HAP-1 (cell line): ENCODE measurements at regions not wholly inside any gene's neighbourhood (a gene's known extent, or its start where the extent isn't known, plus 50 kb on each side); places are given as distances from the start of the nearest gene placed in this dataset.
"Not testable (repeated sequence)": the region's sequence is repeated elsewhere in the genome, so short reads cannot be mapped to it uniquely, and the experiment has no call there.

Experiments
- DNase-seq, 2 experiments: peaks; one replicate each; pipeline ENCODE4 v3.0.0-alpha.2; 2016 to 2020; ENCODE audit warnings: low spot score in 2 of 2
- H3K27me3 ChIP-seq: fragments of 250-450 bp; sonication (Bioruptor Pico); 2 replicates; pipeline ENCODE4 v1.5.1; 2020; ENCODE audit warnings: low read depth, mild to moderate bottlenecking, moderate library complexity
- H3K36me3 ChIP-seq: fragments of 250-450 bp; sonication (Bioruptor Pico); replicated peaks from 2 replicates; pipeline ENCODE4 v1.5.1; 2020; ENCODE audit warnings: mild to moderate bottlenecking
- H3K4me1 ChIP-seq: fragments of 250-450 bp; sonication (Bioruptor Pico); 2 replicates; pipeline ENCODE4 v1.5.1; 2020; ENCODE audit warnings: mild to moderate bottlenecking
- H3K4me3 ChIP-seq: fragments of 250-450 bp; sonication (Bioruptor Pico); 2 replicates; pipeline ENCODE4 v1.5.1; 2020; ENCODE audit warnings: mild to moderate bottlenecking, moderate library complexity
- H3K9me3 ChIP-seq: fragments of 250-450 bp; sonication (Bioruptor Pico); 2 replicates; pipeline ENCODE4 v1.5.1; 2020; ENCODE audit warnings: mild to moderate bottlenecking, moderate library complexity
- in situ Hi-C: fragments of 300-500 bp; cut with MboI; formaldehyde crosslinking; loops from 3 replicates; pipeline ENCODE4 v1.14.3; 2020; ENCODE audit warnings: low sequenced_read_pairs, inconsistent platforms, mixed read lengths

DNA sequence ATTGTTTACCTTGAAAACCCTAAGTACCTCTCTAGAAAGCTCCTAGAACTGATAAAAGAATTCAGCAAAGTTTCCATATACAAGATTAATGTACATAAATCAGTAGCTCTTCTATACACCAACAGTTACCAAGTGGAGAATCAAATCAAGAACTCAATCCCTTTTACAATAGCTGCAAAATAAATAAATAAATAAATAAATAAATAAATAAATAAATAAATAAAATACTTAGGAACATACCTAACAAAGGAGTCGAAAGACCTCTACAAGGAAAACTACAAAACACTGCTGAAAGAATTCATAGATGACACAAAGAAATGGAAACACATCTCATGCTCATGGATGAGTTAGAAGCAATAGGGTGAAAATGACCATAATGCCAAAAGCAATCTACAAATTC is 452.6 kb upstream of the CBLB start:
- DNase-seq, H3K9me3 ChIP-seq, H3K4me3 ChIP-seq, H3K36me3 ChIP-seq, H3K27me3 ChIP-seq, in situ Hi-C loops, H3K4me1 ChIP-seq: not testable (repeated sequence)

GRCh38 chr3:106323586-106323985 is 454.8 kb upstream of the CBLB start:
- no peak for DNase-seq
- H3K4me3 ChIP-seq: no peak overlapping the region
- in situ Hi-C loops: no loop called here
- no peaks in the 10 kb centered on the region for H3K9me3 ChIP-seq
- H3K36me3 ChIP-seq: no peaks in the 10 kb centered on the region
- H3K4me1 ChIP-seq: no peaks in the 10 kb centered on the region
- no peaks in the 10 kb centered on the region for H3K27me3 ChIP-seq

DNA sequence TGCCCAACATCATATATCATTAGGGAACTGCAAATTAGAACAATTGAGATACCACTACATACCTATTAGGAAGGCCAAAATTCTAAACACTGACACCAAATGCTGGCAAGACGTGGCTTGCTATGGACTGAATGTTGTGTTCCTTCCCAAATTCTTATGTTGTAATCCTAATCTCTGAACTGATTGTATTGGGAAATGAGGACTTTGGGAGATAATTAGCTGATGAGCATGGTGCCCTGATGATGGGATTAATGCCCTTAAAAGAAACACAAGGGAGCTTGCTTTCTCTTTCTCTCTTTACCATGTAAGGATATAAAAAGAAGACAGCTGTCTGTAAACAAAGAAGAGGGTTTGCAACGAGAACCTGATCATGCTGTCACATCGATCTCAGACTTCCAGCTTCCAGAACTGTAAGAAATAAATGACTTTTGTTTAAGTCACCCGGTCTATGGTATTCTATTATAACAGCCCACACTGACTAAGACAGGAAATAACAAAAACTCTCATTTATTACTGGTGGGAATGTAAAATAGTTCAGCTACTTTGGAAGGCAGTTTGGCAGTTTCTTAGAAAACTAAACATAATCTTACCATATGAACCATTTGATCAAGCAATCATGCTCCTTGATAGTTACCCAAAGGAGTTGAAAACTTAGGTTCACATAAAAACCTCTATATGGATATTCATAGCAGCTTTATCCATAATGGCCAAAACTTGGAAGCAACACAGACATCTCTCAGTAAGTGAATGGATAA is 458.3 kb upstream of the CBLB start:
- DNase-seq: no peak

DNA sequence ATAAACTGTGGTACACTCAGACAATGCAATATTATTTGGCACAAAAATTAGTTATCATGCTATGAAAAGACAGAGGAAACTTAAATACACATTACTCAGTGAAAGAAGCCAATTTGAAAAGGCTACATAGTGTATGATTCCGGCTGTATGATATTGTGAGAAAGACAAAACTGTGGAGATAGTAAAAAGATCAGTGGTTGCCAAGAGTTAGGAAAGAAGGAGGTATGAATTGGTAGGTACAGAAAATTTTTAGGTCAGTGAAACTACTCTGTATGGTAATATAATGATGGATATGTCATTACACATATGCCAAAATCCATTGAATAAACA is 458.8 kb upstream of the CBLB start:
- in situ Hi-C loops: no loop called here
- H3K9me3 ChIP-seq: no peaks in the 10 kb centered on the region

More for the DNA sequence above, 458.3 kb upstream of the CBLB start:
- Histone ChIP-seq H3K4me1 (no peaks in the 10 kb centered on the region), H3K27me3 (no peaks in the 10 kb centered on the region), H3K36me3 (no peaks in the 10 kb centered on the region), H3K4me3 (no peak overlapping the region), H3K9me3 (no peaks in the 10 kb centered on the region)
- in situ Hi-C loops: no loop called here

DNA sequence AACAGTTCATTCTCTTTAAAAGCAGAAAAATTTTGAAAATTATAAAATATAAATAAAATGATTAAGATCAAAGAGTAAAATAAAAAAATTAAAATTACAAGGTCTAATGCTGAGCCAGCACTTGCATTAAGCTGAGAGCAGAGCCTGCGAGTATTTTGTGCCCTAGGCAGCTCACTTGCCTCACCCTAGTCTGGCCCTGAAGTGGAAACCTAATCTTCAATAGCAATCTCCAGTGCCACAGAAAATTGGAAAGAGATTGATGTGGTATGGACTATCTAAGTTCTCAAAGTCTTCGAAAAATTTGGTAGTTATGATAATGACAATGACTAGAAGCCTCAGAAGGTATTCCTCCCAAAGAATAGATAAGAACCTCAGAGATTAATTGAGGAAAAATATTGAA is 459.4 kb upstream of the CBLB start:
- Histone ChIP-seq H3K4me3 (no peak overlapping the region), H3K27me3 (no peaks in the 10 kb centered on the region), H3K9me3 (no peaks in the 10 kb centered on the region), H3K36me3 (no peaks in the 10 kb centered on the region), H3K4me1 (no peaks in the 10 kb centered on the region)
- in situ Hi-C loops: no loop called here
- no peak for DNase-seq

More for the DNA sequence above, 458.8 kb upstream of the CBLB start:
- H3K36me3 ChIP-seq: no peaks in the 10 kb centered on the region
- DNase-seq: no peak
- no peak overlapping the region for H3K4me3 ChIP-seq
- no peaks in the 10 kb centered on the region for H3K27me3 ChIP-seq
- H3K4me1 ChIP-seq: no peaks in the 10 kb centered on the region

GRCh38 chr3:106329521-106329920 is 460.7 kb upstream of the CBLB start:
- H3K4me3 ChIP-seq: no peak overlapping the region
- H3K9me3 ChIP-seq: no peaks in the 10 kb centered on the region
- H3K4me1 ChIP-seq: no peaks in the 10 kb centered on the region
- H3K36me3 ChIP-seq: no peaks in the 10 kb centered on the region
- DNase-seq: no peak
- no peaks in the 10 kb centered on the region for H3K27me3 ChIP-seq
- in situ Hi-C loops: no loop called here

GRCh38 chr3:106331636-106332035 is 462.8 kb upstream of the CBLB start:
- Histone ChIP-seq H3K4me1 (no peaks in the 10 kb centered on the region), H3K9me3 (no peaks in the 10 kb centered on the region), H3K27me3 (no peaks in the 10 kb centered on the region), H3K36me3 (no peaks in the 10 kb centered on the region), H3K4me3 (no peak overlapping the region)
- in situ Hi-C loops: no loop called here
- DNase-seq: no peak

- DNase-seq: no peak
- Histone ChIP-seq H3K36me3 (no peaks in the 10 kb centered on the region), H3K27me3 (no peaks in the 10 kb centered on the region), H3K9me3 (no peaks in the 10 kb centered on the region), H3K4me3 (no peak overlapping the region), H3K4me1 (no peaks in the 10 kb centered on the region)
- in situ Hi-C loops: no loop called here
Measured at GRCh38 chr3:106332129-106332528, 463.3 kb upstream of the CBLB start.

GRCh38 chr3:106332884-106333283 is 464.1 kb upstream of the CBLB start:
- H3K9me3 ChIP-seq: no peaks in the 10 kb centered on the region
- in situ Hi-C loops: no loop called here
- DNase-seq: no peak
- no peaks in the 10 kb centered on the region for H3K4me1 ChIP-seq
- H3K27me3 ChIP-seq: no peaks in the 10 kb centered on the region
- H3K4me3 ChIP-seq: no peak overlapping the region
- no peaks in the 10 kb centered on the region for H3K36me3 ChIP-seq

DNA sequence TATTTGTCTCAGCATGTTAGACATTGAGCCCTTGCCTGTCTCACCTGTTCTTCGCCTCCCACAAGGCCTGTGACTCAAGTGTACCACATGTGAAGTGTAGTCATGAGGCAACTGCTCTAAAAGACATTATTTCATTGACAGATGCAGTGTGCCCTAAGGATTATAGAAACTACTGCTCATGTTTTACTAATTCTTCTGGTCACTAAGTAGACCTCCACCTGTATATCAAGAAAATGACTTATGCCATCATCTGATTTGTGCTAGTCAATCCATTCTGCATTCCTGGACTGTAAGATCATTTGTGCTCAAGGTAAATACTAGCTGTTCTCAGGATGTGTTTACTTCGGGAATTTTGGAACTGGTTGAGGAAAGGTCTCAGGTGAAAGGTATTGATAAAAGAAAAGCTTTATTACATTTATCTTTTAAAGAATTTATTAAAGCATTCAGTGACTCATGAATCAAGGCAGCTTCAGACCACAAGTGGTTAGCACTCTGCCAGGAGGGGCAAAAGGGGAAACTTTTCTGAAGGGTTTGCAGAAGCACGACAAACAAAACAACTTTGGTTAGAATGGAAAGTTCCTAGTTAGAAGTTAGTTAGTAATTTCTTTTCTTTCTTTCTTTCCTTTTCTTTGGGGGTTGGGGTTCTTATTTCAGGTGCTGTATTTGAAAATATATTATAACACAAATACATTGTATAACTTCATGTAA is 465.3 kb upstream of the CBLB start:
- Histone ChIP-seq H3K36me3 (no peaks in the 10 kb centered on the region), H3K4me1 (no peaks in the 10 kb centered on the region), H3K4me3 (no peak overlapping the region), H3K9me3 (no peaks in the 10 kb centered on the region), H3K27me3 (no peaks in the 10 kb centered on the region)
- in situ Hi-C loops: no loop called here
- no peak for DNase-seq

DNA sequence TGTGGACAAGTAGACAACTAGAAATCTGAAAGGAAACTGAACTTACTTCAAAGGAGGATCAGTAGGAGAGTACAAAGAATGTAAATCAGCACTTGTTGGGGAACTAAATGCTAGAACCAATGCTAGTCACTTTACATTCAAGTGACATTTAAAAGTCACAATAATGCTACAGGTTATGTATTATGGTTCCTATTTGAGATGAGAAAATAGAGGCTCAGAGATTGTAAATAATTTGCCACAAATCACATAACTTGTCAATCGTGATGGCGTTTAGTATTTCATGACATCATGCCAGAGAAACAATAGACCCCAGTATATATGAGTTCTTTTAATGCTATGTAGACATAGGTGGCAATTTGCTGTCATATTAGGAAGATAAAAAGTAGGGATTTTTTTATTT is 467.8 kb upstream of the CBLB start:
- H3K36me3 ChIP-seq: no peaks in the 10 kb centered on the region
- H3K9me3 ChIP-seq: no peaks in the 10 kb centered on the region
- no peak overlapping the region for H3K4me3 ChIP-seq
- no peaks in the 10 kb centered on the region for H3K27me3 ChIP-seq
- no peaks in the 10 kb centered on the region for H3K4me1 ChIP-seq
- in situ Hi-C loops: no loop called here
- no peak for DNase-seq

GRCh38 chr3:106337116-106337515 is 468.3 kb upstream of the CBLB start:
- Histone ChIP-seq H3K4me3 (no peak overlapping the region), H3K27me3 (no peaks in the 10 kb centered on the region), H3K4me1 (no peaks in the 10 kb centered on the region), H3K36me3 (no peaks in the 10 kb centered on the region), H3K9me3 (no peaks in the 10 kb centered on the region)
- in situ Hi-C loops: no loop called here
- DNase-seq: no peak

GRCh38 chr3:106338582-106339214 is 469.9 kb upstream of the CBLB start:
- Histone ChIP-seq H3K4me1 (no peaks in the 10 kb centered on the region), H3K36me3 (no peaks in the 10 kb centered on the region), H3K4me3 (no peak overlapping the region), H3K27me3 (no peaks in the 10 kb centered on the region), H3K9me3 (no peaks in the 10 kb centered on the region)
- no peak for DNase-seq
- in situ Hi-C loops: no loop called here

DNA sequence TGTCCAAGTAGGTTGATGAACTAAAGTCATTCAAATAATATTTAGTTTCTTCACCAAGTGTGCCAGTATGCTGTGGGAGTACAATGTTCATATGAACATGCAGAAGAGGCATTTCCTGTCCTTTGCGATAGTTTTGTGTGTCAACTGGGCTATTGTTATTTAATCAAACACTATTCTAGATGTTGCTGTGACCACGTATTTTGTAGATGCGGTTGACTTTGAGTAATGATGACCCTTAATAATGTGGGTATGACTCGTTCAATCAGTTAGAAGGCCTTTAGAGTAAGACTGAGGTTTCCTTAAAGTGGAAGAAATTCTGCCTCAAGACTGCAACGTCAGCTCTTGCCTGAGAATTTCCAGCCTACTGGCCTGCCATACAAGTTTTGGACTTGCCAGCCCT is 470.7 kb upstream of the CBLB start:
- Histone ChIP-seq H3K4me1 (no peaks in the 10 kb centered on the region), H3K36me3 (no peaks in the 10 kb centered on the region), H3K4me3 (no peak overlapping the region), H3K9me3 (no peaks in the 10 kb centered on the region), H3K27me3 (no peaks in the 10 kb centered on the region)
- in situ Hi-C loops: no loop called here
- no peak for DNase-seq
